ENCODE measurements at regions not wholly inside any gene's neighbourhood (a gene's known extent, or its start where the extent isn't known, plus 50 kb on each side); places are given as distances from the start of the nearest gene placed in this dataset.

GRCh38 chr11:13149991-13150390 is 127.6 kb upstream of the BMAL1 start:
- TF ChIP-seq CTCF (IDR thresholded peaks at IDR 0.05; ENCODE audit: extremely low read depth in 1 of 2, insufficient read depth in 1 of 2, low read depth in 1 of 2, low read length in 2 of 2): no peak
- no peak for TF ChIP-seq EZH2 (IDR thresholded peaks at IDR 0.05; ENCODE audit: borderline replicate concordance, low read depth, low read length, severe bottlenecking)
- no peak for TF ChIP-seq POLR2A (IDR thresholded peaks at IDR 0.05; ENCODE audit: low read depth, low read length)
- no peak for TF ChIP-seq POLR2AphosphoS5 (IDR thresholded peaks at IDR 0.05; ENCODE audit: insufficient read depth, low read depth, low read length)
- no peak for TF ChIP-seq FOS (IDR thresholded peaks at IDR 0.05; ENCODE audit: borderline replicate concordance, insufficient read depth, low read length)
- no peak for TF ChIP-seq MAX (IDR thresholded peaks at IDR 0.05; ENCODE audit: insufficient read depth, insufficient read length)
- no peak for TF ChIP-seq MYC (IDR thresholded peaks at IDR 0.05; ENCODE audit: low read depth, low read length)

Measured in endothelial cell of umbilical vein (primary cell).